HL-60 (cell line): ENCODE measurements at regions not wholly inside any gene's neighbourhood (a gene's known extent, or its start where the extent isn't known, plus 50 kb on each side); places are given as distances from the start of the nearest gene placed in this dataset.
"Not testable (repeated sequence)": the region's sequence is repeated elsewhere in the genome, so short reads cannot be mapped to it uniquely, and the experiment has no call there.

Experiments used
- DNase-seq, 2 experiments: peaks; one replicate each; pipeline ENCODE4 v3.0.0-alpha.2; 2010 to 2020; ENCODE audit warnings: low read depth in 1 of 2, low spot score in 1 of 2
- H3K27ac ChIP-seq: fragments of 250-450 bp; sonication (Bioruptor Pico); replicated peaks from 2 replicates; pipeline ENCODE4 v1.5.1; 2020; ENCODE audit warnings: mild to moderate bottlenecking, moderate library complexity
- H3K27me3 ChIP-seq: fragments of 250-450 bp; sonication (Bioruptor Pico); 2 replicates; pipeline ENCODE4 v1.5.1; 2021; ENCODE audit warnings: mild to moderate bottlenecking, moderate library complexity; ENCODE audit not compliant: insufficient read depth, poor library complexity, severe bottlenecking
- H3K4me3 ChIP-seq: replicated peaks from 2 replicates; pipeline ENCODE4 v1.5.1; 2011; ENCODE audit warnings: mild to moderate bottlenecking, control low read depth, low read length; ENCODE audit not compliant: insufficient read depth
- GABPA ChIP-seq: IDR thresholded peaks from 2 replicates; pipeline ENCODE4 v1.6.1; 2012; ENCODE audit warnings: low read depth
- POLR2AphosphoS5 ChIP-seq: IDR thresholded peaks from 2 replicates; pipeline ENCODE4 v1.6.1; 2012; ENCODE audit warnings: low read depth
- SPI1 ChIP-seq: IDR thresholded peaks from 2 replicates; pipeline ENCODE4 v1.6.1; 2012; ENCODE audit warnings: low read depth, mild to moderate bottlenecking, borderline replicate concordance
- TF ChIP-seq, protein P1 (sequence below): IDR thresholded peaks from 2 replicates; pipeline ENCODE4 v1.6.1; 2012; ENCODE audit warnings: low read depth; ENCODE audit not compliant: insufficient replicate concordance
- TF ChIP-seq, protein P2 (sequence below): IDR thresholded peaks from one replicate; pipeline ENCODE4 v1.5.1; 2011; ENCODE audit warnings: low read length, control low read depth, inconsistent platforms; ENCODE audit not compliant: insufficient read depth

DNA sequence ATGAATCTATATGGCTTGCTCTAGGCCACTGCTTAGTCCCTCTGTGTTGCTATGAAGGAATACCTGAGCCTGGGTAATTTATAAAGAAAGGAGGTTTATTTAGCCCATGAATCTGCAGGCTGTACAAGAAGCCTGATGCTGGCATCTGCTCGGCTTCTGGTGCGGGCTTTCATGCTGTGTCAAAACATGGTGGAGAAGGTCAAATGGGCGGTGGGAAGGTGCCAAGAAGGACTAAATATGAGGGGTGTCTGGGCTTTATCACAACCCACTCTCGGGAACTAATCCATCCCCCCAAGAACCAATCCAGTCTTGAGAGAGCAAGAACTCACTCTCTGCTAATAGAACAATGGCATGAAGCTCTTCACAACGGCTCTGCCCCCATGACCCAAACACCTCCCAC lies 481.6 kb downstream of the EIPR1 start:
- H3K4me3 ChIP-seq: no peak overlapping the region
- H3K27ac ChIP-seq: no peak overlapping the region
- TF ChIP-seq, protein P1, sequence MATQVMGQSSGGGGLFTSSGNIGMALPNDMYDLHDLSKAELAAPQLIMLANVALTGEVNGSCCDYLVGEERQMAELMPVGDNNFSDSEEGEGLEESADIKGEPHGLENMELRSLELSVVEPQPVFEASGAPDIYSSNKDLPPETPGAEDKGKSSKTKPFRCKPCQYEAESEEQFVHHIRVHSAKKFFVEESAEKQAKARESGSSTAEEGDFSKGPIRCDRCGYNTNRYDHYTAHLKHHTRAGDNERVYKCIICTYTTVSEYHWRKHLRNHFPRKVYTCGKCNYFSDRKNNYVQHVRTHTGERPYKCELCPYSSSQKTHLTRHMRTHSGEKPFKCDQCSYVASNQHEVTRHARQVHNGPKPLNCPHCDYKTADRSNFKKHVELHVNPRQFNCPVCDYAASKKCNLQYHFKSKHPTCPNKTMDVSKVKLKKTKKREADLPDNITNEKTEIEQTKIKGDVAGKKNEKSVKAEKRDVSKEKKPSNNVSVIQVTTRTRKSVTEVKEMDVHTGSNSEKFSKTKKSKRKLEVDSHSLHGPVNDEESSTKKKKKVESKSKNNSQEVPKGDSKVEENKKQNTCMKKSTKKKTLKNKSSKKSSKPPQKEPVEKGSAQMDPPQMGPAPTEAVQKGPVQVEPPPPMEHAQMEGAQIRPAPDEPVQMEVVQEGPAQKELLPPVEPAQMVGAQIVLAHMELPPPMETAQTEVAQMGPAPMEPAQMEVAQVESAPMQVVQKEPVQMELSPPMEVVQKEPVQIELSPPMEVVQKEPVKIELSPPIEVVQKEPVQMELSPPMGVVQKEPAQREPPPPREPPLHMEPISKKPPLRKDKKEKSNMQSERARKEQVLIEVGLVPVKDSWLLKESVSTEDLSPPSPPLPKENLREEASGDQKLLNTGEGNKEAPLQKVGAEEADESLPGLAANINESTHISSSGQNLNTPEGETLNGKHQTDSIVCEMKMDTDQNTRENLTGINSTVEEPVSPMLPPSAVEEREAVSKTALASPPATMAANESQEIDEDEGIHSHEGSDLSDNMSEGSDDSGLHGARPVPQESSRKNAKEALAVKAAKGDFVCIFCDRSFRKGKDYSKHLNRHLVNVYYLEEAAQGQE: no peak
- TF ChIP-seq, protein P2, sequence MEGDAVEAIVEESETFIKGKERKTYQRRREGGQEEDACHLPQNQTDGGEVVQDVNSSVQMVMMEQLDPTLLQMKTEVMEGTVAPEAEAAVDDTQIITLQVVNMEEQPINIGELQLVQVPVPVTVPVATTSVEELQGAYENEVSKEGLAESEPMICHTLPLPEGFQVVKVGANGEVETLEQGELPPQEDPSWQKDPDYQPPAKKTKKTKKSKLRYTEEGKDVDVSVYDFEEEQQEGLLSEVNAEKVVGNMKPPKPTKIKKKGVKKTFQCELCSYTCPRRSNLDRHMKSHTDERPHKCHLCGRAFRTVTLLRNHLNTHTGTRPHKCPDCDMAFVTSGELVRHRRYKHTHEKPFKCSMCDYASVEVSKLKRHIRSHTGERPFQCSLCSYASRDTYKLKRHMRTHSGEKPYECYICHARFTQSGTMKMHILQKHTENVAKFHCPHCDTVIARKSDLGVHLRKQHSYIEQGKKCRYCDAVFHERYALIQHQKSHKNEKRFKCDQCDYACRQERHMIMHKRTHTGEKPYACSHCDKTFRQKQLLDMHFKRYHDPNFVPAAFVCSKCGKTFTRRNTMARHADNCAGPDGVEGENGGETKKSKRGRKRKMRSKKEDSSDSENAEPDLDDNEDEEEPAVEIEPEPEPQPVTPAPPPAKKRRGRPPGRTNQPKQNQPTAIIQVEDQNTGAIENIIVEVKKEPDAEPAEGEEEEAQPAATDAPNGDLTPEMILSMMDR: no peak
- TF ChIP-seq POLR2AphosphoS5 (no peak), SPI1 (no peak), GABPA (no peak)
- DNase-seq: no peak
- H3K27me3 ChIP-seq: no peaks in the 10 kb centered on the region

DNA sequence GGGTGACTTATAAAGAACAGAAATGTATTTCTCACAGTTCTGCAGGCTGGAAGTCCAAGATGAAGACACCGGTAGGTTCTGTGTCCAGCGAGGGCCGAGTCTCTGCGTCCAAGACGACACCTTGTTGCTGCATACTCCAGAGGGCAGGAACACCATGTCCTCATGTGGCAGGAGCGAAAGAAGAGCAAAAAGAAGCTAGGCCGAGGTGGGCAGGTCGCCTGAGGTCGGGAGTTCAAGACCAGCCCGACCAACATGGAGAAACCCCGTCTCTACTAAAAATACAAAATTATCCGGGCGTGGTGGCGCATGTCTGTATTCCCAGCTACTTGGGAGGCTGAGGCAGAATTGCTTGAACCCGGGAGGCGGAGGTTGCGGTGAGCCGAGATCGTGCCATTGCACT lies 483.6 kb downstream of the EIPR1 start:
- not testable (repeated sequence) for H3K27me3 ChIP-seq, H3K27ac ChIP-seq, DNase-seq, H3K4me3 ChIP-seq

DNA sequence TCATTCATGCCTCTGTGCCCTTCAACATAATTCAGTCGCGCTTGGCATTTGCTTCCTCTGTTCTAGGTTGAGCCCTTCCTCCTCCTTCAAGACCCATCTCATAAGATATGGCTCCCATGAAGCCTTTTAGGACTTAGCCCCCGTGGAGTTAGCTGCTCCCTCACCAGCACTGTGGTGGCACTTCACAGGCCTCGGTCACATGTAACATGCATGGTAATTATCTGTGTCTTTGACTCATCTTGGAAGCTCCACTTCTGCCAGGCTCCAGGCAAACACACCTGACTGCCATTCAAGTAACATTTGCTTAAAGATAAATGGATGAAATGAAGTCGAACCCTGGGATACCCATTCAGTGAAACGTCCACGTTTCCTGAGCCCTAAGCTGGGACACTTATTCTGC lies 484.7 kb downstream of the EIPR1 start:
- Histone ChIP-seq H3K27ac (no peak overlapping the region), H3K27me3 (no peaks in the 10 kb centered on the region)
- TF ChIP-seq, protein P1: no peak
- no peak for TF ChIP-seq POLR2AphosphoS5
- TF ChIP-seq GABPA: no peak
- TF ChIP-seq, protein P2: no peak
- TF ChIP-seq SPI1: no peak

DNA sequence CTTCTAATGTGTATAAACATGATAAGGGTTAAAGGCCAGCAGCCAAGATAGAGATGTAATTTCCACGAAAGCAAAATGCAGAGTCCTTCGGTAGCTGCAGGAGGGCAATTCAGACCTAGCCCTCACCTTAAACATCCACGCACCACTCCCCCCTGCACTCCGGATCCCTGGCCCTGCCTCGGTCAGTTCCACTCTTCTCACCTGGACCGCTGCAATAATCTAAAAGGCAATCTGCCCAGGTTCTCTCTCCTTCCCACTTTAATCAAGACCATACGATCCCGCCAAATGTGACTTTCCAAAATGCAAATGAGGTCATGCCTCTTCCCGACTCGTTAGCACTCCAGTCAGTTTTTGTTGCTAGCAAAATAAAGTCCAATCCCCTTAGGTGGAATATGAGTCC lies 485.2 kb downstream of the EIPR1 start:
- Histone ChIP-seq H3K27ac (no peak overlapping the region), H3K27me3 (no peaks in the 10 kb centered on the region), H3K4me3 (no peak overlapping the region)
- DNase-seq: no peak
- TF ChIP-seq, protein P1: no peak
- no peak for TF ChIP-seq GABPA
- TF ChIP-seq SPI1: no peak
- TF ChIP-seq, protein P2: no peak
- no peak for TF ChIP-seq POLR2AphosphoS5

More for the DNA sequence above, 484.7 kb downstream of the EIPR1 start:
- no peak overlapping the region for H3K4me3 ChIP-seq
- no peak for DNase-seq
